HG03469 (cell line): ENCODE measurements at regions not wholly inside any gene's neighbourhood (a gene's known extent, or its start where the extent isn't known, plus 50 kb on each side); places are given as distances from the start of the nearest gene placed in this dataset.
"Not testable (repeated sequence)": the region's sequence is repeated elsewhere in the genome, so short reads cannot be mapped to it uniquely, and the experiment has no call there.

ENCODE experiments used
- ATAC-seq: cut with Tn5 transposase; IDR thresholded peaks from one replicate; pipeline ENCODE4 v1.9.1; 2021; ENCODE audit warnings: mild to moderate bottlenecking, moderate library complexity, moderate number of reproducible peaks; ENCODE audit not compliant: unreplicated experiment

GRCh38 chr5:157963244-157963643 is 104.3 kb upstream of the CLINT1 start:
- ATAC-seq, result no peak

DNA sequence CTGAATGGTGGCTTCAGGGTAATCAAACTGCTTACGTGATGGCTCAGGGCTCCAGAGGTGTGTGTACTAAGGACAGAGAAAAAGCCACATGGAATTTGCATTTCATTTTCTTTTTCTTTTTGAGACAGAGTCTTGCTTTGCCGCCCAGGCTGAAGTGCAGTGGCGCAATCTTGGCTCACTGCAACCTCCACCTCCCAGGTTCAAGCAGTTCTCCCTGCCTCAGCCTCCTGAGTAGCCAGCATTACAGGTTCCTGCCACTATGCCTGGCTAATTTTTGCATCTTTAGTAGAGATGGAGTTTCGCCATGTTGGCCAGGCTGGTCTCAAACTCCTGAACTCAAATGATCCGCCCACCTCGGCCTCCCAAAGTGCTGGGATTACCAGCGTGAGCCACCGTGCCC is 103.7 kb upstream of the CLINT1 start:
- not testable (repeated sequence) for ATAC-seq

GRCh38 chr5:157961896-157962590 is 103.1 kb upstream of the CLINT1 start:
- no peak for ATAC-seq

GRCh38 chr5:157961176-157961575 is 102.2 kb upstream of the CLINT1 start:
- no peak for ATAC-seq

DNA sequence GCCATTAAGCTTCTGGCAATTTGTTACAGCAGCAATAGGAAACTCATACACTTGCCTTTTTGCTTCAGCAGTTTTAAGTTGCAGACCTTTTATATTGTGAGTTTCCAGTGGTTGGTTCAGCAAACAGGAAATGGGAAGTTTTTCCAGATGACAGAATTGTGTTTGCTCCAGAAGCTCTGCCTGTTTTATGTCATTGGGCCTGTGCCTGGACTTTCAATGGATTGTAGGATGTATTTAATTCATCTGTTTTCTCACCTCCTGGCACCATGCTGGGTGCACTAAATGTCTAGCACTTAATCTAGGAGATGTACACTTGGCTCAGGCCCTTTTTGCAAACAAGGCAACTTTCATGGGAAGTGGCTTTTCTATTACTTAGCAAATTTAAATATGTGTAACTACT is 100.4 kb upstream of the CLINT1 start:
- ATAC-seq, result no peak

DNA sequence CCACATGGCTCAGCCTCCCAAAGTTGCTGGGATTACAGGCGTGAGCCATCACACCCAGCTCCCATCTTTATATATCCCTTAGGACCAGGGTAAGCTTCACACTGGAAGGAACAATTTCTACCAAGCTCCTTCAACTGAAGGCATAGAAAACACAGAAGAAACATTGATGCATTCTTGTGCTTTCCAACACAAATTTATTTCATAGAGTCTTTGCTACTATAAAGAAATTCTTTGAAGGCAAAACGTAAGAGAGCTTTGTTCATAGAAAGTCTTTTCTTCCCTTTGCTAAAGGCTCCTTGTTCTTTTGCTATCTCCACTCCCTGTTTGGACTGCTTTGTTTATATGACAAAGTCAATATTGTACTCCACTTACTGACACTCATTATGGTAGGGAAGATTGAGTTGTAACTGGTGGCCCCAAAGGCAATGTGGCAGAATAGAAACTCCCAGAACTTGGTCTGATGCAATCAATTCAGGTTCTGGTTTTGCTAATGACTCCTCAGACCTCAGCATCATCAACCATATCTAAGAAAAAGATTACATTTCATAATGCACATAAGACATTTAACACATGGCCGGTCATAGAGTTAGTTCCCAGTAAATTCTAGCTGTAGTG is 97.4 kb upstream of the CLINT1 start:
- ATAC-seq, result no peak

DNA sequence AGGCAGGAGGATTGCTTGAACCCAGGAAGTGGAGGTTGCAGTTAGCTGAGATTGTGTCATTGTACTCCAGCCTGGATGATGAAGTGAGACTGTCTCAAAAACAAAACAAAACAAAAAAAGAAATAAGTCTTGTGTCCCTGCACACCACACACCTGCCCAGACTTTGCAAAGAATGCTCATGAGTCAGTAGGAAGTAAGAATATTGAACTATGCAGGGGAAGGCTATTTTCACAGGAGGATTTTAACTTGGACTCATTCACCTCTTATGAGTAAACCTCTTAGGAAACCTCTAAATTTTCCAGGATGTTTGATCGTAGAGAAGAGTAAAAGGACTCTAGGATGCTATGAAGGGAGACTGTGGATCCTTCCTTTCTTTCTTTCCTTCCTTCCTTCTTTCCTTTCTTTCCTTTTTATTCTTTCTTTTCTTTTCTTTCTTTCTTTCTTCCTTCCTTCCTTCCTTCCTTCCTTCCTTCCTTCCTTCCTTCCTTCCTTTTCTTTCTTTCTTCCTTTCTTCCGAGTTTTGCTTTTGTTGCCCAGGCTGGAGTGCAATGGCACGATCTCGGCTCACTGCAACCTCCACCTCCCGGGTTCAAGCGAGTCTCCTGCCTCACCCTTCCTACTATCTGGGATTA is 96.7 kb upstream of the CLINT1 start:
- ATAC-seq, result no peak

DNA sequence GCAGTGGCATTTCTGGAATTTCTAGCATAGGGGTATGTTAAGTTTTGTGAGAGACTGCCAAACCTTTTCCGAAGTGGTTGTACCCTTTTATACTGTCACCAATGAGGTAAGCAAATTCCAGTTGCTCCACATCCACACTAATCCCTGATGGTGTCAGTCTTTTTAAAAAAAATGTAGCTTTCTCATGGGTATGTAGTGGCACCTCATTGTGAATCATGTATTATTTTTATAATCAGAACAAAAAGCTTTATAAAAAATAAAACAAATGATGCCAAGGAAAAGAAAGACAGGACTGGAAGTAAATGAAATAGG is 93.4 kb upstream of the CLINT1 start:
- ATAC-seq, result no peak

GRCh38 chr5:157951673-157952373 is 92.9 kb upstream of the CLINT1 start:
- ATAC-seq, result no peak

- no peak for ATAC-seq
These were observed 90.6 kb upstream of the CLINT1 start for GRCh38 chr5:157949520-157949919.

DNA sequence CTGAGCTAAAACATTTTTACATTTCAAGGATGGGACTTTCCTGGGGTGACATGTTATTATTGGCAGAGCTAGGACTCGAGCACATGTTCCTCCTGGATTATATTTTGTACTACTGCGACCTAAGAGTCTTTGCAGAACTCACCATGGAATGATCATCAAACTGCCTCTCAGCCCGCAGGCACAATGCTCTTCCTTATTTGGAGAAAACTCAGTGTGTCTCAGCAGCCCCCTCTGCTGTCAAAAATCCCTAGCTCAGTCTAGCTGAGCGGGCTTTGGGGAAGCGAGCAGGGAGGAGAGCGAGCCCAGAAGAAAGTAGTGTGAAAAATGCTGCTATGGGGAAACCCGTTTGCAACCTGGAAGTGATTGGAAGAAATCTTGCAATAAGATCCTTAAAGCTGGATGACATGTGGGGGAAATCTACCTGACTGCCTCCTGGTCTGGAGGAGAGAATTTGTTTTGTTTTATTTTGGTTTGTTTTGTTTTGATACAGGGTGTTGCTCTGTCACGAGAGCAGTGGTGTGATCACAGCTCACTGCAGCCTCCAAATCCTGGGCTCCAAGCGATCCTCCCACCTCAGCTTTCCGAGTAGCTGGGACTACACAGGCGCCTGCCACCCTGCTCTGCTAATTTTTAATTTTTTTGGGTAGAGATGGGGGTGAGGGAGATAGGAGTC is 89.9 kb upstream of the CLINT1 start:
- peak; percentile 83 for ATAC-seq

DNA sequence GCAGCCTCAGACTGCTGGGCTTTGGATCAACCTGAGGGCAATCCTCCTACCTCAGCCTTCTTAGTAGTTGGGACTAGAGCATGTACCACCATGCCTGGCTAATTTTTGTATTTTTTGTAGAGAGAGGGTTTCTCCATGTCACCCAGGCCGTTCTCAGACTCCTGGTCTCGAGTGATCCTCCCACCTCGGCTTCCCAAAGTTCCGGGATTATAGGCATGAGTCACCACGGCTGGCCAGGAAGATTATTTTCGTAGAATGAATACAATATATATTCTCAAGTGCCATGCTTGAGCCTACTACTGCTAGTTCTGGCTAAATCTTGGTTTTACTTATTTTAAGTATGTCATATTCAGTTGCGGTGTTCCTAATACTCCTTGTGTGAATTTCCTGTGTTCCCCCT is 88.2 kb upstream of the CLINT1 start:
- ATAC-seq, result no peak

- ATAC-seq, result not testable (repeated sequence)
These were observed 86.9 kb upstream of the CLINT1 start for GRCh38 chr5:157945822-157946221.

- no peak for ATAC-seq
These were observed 86.0 kb upstream of the CLINT1 start for GRCh38 chr5:157944938-157945337.

GRCh38 chr5:157944077-157944633 is 85.2 kb upstream of the CLINT1 start:
- ATAC-seq, result no peak

DNA sequence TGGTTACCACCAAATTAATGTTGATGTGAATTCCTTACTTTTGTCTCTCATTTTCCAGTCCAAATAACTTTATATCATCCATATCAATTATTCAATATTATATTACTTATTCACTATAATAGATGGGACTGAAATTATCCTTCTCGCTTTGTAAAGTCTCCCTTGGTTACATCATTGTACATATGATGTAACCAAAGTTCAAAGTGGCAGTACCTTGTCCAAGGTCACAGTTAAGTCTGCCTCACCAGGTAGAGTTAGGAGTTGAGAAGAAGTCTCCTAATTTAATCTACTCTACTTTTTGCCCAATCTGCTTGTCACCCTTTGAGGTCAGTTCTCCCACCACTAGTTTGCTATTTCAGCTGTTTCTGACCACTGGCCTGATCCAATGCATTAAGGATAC is 83.7 kb upstream of the CLINT1 start:
- no peak for ATAC-seq

- ATAC-seq, result no peak
These were observed 82.7 kb upstream of the CLINT1 start for GRCh38 chr5:157941616-157942015.

DNA sequence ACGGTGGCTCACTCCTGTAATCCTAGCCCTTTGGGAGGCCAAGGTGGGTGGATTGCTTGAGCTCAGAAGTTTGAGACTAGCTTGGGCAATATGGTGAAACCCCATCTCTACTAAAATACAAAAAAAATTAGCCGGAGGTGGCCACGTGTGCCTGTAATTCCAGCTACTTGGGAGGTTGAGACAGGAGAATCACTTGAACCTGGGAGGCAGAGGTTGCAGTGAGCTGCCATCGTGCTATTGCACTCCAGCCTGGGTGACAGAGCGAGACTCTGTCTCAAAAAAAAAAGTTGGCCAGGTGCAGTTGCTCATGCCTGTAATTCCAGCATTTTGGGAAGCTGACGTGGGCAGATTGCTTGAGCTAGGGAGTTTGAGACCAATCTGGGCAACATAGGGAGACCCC is 79.2 kb upstream of the CLINT1 start:
- not testable (repeated sequence) for ATAC-seq

DNA sequence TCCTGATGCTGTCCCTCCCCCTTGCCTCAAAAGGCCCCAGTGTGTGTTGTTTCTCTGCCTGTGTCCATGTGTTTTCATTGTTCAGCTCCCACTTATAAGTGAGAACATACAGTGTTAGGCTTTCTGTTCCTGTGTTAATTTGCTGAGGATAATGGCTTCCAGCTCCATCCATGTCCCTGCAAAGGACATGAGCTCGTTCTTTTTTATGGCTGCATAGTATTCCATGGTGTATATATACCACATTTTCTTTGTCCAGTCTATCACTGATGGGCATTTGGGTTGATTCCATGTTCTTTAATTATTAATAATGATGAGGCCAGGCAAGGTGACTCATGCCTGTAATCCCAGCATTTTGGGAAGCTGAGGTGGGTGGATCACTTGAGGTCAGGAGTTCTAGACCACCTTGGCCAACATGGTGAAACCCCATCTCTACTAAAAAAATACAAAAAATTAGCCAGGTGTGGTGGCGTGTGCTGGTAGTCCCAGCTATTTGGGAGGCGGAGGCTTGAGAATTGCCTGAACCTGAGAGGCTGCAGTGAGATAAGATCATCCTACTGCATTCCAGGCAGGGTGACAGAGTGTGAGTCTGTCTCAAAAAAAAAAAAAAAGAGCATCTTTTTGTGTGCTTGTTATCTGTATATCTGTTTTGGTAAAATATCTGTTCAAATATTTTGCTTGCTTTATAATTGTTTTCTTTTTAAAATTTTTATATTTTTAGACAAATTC is 78.0 kb upstream of the CLINT1 start:
- not testable (repeated sequence) for ATAC-seq

DNA sequence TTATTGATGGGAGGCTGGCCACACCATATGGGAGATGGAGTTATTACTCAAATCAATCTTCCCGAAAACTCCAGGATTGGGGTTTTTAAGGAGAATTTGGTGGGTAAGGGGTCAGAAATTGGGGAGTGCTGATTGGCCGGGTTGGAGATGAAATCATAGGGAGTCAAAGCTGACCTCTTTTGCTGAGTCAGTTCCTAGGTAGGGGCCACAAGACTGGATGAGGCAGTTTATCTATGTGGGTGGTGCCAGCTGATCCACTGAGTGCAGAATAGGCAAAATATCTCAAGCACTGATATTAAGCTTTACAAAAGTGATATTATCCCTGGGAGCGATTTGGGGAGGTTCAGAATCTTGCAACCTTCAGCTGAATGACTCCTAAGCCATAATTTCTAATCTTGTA is 75.7 kb upstream of the CLINT1 start:
- no peak for ATAC-seq
